ENCODE measurements at regions not wholly inside any gene's neighbourhood (a gene's known extent, or its start where the extent isn't known, plus 50 kb on each side); places are given as distances from the start of the nearest gene placed in this dataset.
A peak's percentile ranks its signal among the peaks of the same experiment; 100 is the strongest.

- Mint-ChIP-seq H3K4me3 (no peak overlapping the region), H3K27me3 (peaks cover 2% of the 10 kb centered on the region), H3K36me3 (ENCODE audit: low read depth) (no peaks in the 10 kb centered on the region), H3K27ac (no peak overlapping the region), H3K4me1 (peaks cover 13% of the 10 kb centered on the region), H3K9me3 (no peaks in the 10 kb centered on the region)
- intact Hi-C loops (cut with micrococcal nuclease): no loop called here
- ChIA-PET CTCF (no interaction called here), POLR2A (no interaction called here)
- DNase-seq (no peak), ATAC-seq (ENCODE audit: low read depth) (no peak)
- TF ChIP-seq, protein P1, sequence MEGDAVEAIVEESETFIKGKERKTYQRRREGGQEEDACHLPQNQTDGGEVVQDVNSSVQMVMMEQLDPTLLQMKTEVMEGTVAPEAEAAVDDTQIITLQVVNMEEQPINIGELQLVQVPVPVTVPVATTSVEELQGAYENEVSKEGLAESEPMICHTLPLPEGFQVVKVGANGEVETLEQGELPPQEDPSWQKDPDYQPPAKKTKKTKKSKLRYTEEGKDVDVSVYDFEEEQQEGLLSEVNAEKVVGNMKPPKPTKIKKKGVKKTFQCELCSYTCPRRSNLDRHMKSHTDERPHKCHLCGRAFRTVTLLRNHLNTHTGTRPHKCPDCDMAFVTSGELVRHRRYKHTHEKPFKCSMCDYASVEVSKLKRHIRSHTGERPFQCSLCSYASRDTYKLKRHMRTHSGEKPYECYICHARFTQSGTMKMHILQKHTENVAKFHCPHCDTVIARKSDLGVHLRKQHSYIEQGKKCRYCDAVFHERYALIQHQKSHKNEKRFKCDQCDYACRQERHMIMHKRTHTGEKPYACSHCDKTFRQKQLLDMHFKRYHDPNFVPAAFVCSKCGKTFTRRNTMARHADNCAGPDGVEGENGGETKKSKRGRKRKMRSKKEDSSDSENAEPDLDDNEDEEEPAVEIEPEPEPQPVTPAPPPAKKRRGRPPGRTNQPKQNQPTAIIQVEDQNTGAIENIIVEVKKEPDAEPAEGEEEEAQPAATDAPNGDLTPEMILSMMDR (IDR thresholded peaks at IDR 0.05): no peak
Measured at GRCh38 chr4:112813790-112814189, 176.8 kb downstream of the LARP7 start.

GRCh38 chr4:112817933-112818593 lies 181.1 kb downstream of the LARP7 start:
- ATAC-seq (ENCODE audit: low read depth) (peak; percentile 94), DNase-seq (peak; percentile 30)
- Mint-ChIP-seq H3K4me3 (peak overlapping the region; percentile 88), H3K36me3 (ENCODE audit: low read depth) (no peaks in the 10 kb centered on the region), H3K27me3 (peaks cover 9% of the 10 kb centered on the region), H3K4me1 (peaks cover 15% of the 10 kb centered on the region), H3K9me3 (no peaks in the 10 kb centered on the region), H3K27ac (peak overlapping the region; percentile 83)
- ChIA-PET POLR2A (no interaction called here), CTCF (no interaction called here)
- TF ChIP-seq, protein P1 (IDR thresholded peaks at IDR 0.05): no peak
- intact Hi-C loops (cut with micrococcal nuclease): loop anchor here (2.0 kb wide), 1 partner anchor 181 kb away; the partner anchor contains the start of genes LARP7 and ZGRF1

DNA sequence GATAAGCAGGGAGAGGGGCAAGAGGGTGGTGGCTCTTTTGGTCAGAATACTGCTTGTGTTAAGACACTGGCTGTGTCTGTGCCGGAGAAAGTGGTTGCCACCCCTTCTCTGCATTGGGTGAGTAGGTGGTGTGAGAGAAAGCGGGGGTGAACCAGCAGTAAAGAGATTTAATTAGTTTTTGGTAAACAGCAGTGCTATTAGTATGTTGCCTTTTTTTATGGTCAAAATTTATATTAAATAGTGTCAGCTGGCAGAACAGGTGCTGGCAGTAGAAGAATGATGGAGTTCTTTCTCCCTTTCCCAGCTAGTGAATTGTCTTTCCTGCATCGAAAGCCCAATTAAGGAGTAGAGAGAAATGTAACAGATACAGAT lies 181.6 kb downstream of the LARP7 start:
- H3K36me3 Mint-ChIP-seq (ENCODE audit: low read depth): no peaks in the 10 kb centered on the region
- H3K27ac Mint-ChIP-seq: peak overlapping the region; percentile 83
- intact Hi-C loops (cut with micrococcal nuclease): loop anchor here (2.0 kb wide), 1 partner anchor 182 kb away; the partner anchor contains the start of genes LARP7 and ZGRF1
- TF ChIP-seq, protein P1 (IDR thresholded peaks at IDR 0.05): no peak
- CTCF ChIA-PET: no interaction called here
- H3K9me3 Mint-ChIP-seq: no peaks in the 10 kb centered on the region
- no peak for DNase-seq
- peaks cover 15% of the 10 kb centered on the region for H3K4me1 Mint-ChIP-seq
- POLR2A ChIA-PET: no interaction called here
- ATAC-seq (ENCODE audit: low read depth): no peak
- H3K4me3 Mint-ChIP-seq: peak overlapping the region; percentile 88
- H3K27me3 Mint-ChIP-seq: peaks cover 9% of the 10 kb centered on the region

DNA sequence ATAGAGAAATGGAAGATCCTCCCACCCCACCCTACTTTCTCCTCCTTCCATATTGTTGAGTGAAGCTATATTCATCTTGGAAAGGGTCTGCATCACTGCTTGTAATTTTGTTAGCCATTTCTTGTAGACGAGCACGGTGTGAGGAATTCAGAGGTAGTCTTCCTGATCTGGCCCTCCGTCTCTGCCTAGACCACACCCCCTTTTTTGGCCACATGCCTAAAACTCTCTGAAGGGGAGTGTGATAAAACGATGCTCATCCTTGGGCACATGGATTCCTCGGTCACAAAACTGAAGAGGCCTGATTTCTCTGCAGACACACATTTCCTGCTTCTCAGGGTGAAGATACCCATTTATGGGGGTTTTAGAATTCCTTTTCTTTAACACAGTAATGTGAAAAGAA lies 182.8 kb downstream of the LARP7 start:
- H3K4me3 Mint-ChIP-seq: no peak overlapping the region
- CTCF ChIA-PET: no interaction called here
- H3K27me3 Mint-ChIP-seq: peaks cover 9% of the 10 kb centered on the region
- no peak for ATAC-seq (ENCODE audit: low read depth)
- intact Hi-C loops (cut with micrococcal nuclease): loop anchor here (2.0 kb wide), 1 partner anchor 183 kb away; the partner anchor contains the start of genes LARP7 and ZGRF1
- H3K9me3 Mint-ChIP-seq: no peaks in the 10 kb centered on the region
- TF ChIP-seq, protein P1 (IDR thresholded peaks at IDR 0.05): no peak
- H3K36me3 Mint-ChIP-seq (ENCODE audit: low read depth): no peaks in the 10 kb centered on the region
- DNase-seq: no peak
- POLR2A ChIA-PET: no interaction called here
- H3K27ac Mint-ChIP-seq: no peak overlapping the region
- peaks cover 15% of the 10 kb centered on the region for H3K4me1 Mint-ChIP-seq

DNA sequence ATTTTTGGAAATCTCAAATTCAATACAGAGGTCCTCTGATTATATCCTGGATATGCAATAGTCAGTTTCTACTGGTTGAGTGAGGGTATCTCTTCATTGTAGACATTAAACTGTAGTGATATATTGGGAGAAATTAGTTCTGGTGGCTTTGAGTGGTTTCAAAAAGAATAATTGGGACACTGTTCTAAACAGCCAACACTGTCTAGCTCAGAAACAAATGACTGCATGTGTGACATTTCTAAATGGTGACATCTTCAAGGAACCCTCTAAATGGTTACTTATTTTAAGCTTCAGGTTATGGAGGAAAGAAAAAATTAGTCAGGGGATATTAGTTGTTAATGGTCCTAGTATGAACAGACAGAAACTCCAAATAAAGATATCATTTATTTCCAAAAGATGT lies 186.2 kb downstream of the LARP7 start:
- Mint-ChIP-seq H3K36me3 (ENCODE audit: low read depth) (no peaks in the 10 kb centered on the region), H3K9me3 (no peaks in the 10 kb centered on the region), H3K27me3 (peaks cover 9% of the 10 kb centered on the region), H3K4me1 (peaks cover 9% of the 10 kb centered on the region), H3K4me3 (no peak overlapping the region), H3K27ac (no peak overlapping the region)
- TF ChIP-seq, protein P1 (IDR thresholded peaks at IDR 0.05): no peak
- no peak for ATAC-seq (ENCODE audit: low read depth)
- POLR2A ChIA-PET: no interaction called here
- intact Hi-C loops (cut with micrococcal nuclease): no loop called here
- CTCF ChIA-PET: no interaction called here
- DNase-seq: no peak
